Endothelial cell of umbilical vein (primary cell): ENCODE measurements at regions not wholly inside any gene's neighbourhood (a gene's known extent, or its start where the extent isn't known, plus 50 kb on each side); places are given as distances from the start of the nearest gene placed in this dataset.

Source experiments
- EZH2 ChIP-seq: IDR thresholded peaks from 2 replicates; pipeline ENCODE4 v1.6.1; 2012; ENCODE audit warnings: borderline replicate concordance, low read depth, mild to moderate bottlenecking, moderate library complexity, low read length, inconsistent platforms; ENCODE audit not compliant: severe bottlenecking
- GATA2 ChIP-seq: IDR thresholded peaks from 2 replicates; pipeline ENCODE4 v1.7.0; 2011; ENCODE audit warnings: low read depth, mild to moderate bottlenecking, moderate library complexity, mixed read lengths, low read length; ENCODE audit not compliant: insufficient read length, insufficient read depth
- POLR2A ChIP-seq: IDR thresholded peaks from 2 replicates; pipeline ENCODE4 v1.6.1; 2012; ENCODE audit warnings: low read depth, mild to moderate bottlenecking, control low read depth, low read length
- TF ChIP-seq, protein P1 (sequence below), 2 donors: IDR thresholded peaks; 1 replicate in 1 of 2; 2 replicates in 1 of 2; pipeline ENCODE4 v1.5.1; 2011; ENCODE audit warnings: low read length in 2 of 2, mild to moderate bottlenecking in 2 of 2, moderate library complexity in 2 of 2, control low read depth in 1 of 2, inconsistent platforms in 1 of 2, low read depth in 1 of 2; ENCODE audit not compliant: insufficient read depth in 1 of 2; ENCODE audit errors: extremely low read depth in 1 of 2
- TF ChIP-seq, protein P2 (sequence below): IDR thresholded peaks from 2 replicates; pipeline ENCODE4 v1.6.1; 2011; ENCODE audit not compliant: insufficient read depth, insufficient read length

- TF ChIP-seq EZH2, result no peak
- TF ChIP-seq, protein P1, sequence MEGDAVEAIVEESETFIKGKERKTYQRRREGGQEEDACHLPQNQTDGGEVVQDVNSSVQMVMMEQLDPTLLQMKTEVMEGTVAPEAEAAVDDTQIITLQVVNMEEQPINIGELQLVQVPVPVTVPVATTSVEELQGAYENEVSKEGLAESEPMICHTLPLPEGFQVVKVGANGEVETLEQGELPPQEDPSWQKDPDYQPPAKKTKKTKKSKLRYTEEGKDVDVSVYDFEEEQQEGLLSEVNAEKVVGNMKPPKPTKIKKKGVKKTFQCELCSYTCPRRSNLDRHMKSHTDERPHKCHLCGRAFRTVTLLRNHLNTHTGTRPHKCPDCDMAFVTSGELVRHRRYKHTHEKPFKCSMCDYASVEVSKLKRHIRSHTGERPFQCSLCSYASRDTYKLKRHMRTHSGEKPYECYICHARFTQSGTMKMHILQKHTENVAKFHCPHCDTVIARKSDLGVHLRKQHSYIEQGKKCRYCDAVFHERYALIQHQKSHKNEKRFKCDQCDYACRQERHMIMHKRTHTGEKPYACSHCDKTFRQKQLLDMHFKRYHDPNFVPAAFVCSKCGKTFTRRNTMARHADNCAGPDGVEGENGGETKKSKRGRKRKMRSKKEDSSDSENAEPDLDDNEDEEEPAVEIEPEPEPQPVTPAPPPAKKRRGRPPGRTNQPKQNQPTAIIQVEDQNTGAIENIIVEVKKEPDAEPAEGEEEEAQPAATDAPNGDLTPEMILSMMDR (IDR thresholded peaks at IDR 0.05; ENCODE audit: extremely low read depth in 1 of 2, insufficient read depth in 1 of 2, low read depth in 1 of 2, low read length in 2 of 2), result no peak
- TF ChIP-seq POLR2A, result no peak
- no peak for TF ChIP-seq GATA2
- TF ChIP-seq, protein P2, sequence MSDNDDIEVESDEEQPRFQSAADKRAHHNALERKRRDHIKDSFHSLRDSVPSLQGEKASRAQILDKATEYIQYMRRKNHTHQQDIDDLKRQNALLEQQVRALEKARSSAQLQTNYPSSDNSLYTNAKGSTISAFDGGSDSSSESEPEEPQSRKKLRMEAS, result no peak
Observed at GRCh38 chr2:221064880-221065279, 507.2 kb downstream of the EPHA4 start.
